Adrenal gland (tissue), 9 donors: ENCODE measurements at regions not wholly inside any gene's neighbourhood (a gene's known extent, or its start where the extent isn't known, plus 50 kb on each side); places are given as distances from the start of the nearest gene placed in this dataset.

Experiments
- DNase-seq, 7 donors: peaks; one replicate each; pipeline ENCODE4 v3.0.0-alpha.2; 2019 to 2020
- H3K27ac ChIP-seq, 5 donors: fragments of 200-600 bp; sonication (generic) in 4 of 5; 1 replicate in 3 of 5; 2 replicates in 2 of 5; pipeline versions ENCODE4 v1.5.1 to v1.8.0; 2016 to 2020; ENCODE audit warnings: mild to moderate bottlenecking in 1 of 5
- H3K27me3 ChIP-seq: fragments of 200-600 bp; 2 replicates; pipeline ENCODE4 v1.8.0; 2021
- H3K36me3 ChIP-seq, 2 donors: fragments of 200-600 bp; replicated peaks in 1 of 2; 1 replicate in 1 of 2; 2 replicates in 1 of 2; pipeline versions ENCODE4 v1.5.1 to v1.8.0; 2018 to 2022
- H3K4me1 ChIP-seq, 2 donors: fragments of 200-600 bp; replicated peaks in 1 of 2; 1 replicate in 1 of 2; 2 replicates in 1 of 2; pipeline versions ENCODE4 v1.5.1 to v1.8.0; 2018 to 2021
- H3K4me3 ChIP-seq, 4 donors: fragments of 200-600 bp; sonication (generic) in 3 of 4; one replicate each; pipeline ENCODE4 v1.5.1; 2016 to 2018
- H3K9me3 ChIP-seq, 3 donors: fragments of 200-600 bp; sonication (generic) in 1 of 3; replicated peaks in 1 of 3; 1 replicate in 2 of 3; 2 replicates in 1 of 3; pipeline versions ENCODE4 v1.5.1 to v1.8.0; 2016 to 2021
- POLR2A ChIP-seq, 2 donors: fragments of 450-650 bp; IDR thresholded peaks; one replicate each; pipeline ENCODE4 v1.6.1; 2017; ENCODE audit warnings: antibody characterized with exemption in 2 of 2, mild to moderate bottlenecking in 2 of 2, moderate library complexity in 1 of 2
- WGBS, 4 donors: extraction: QIAGEN DNeasy Blood & Tissue Kit in 2 of 4; methylation state at CpG; one replicate each; pipeline versions ENCODE4 v1.1.5 to v1.1.7; 2013 to 2017; 5-methylcytosine and 5-hydroxymethylcytosine counted together
- intact Hi-C, 2 donors: fragments of 100-400 bp; cut with DNase I; formaldehyde crosslinking; loops; one replicate each; pipeline versions ENCODE4 v1.14.1 to v1.15.0; 2022 to 2023
- TF ChIP-seq, protein P1 (sequence below), 6 experiments: fragments of 450-650 bp in 4 of 6; fragments of 200-600 bp in 2 of 6; sonication (generic) in 1 of 6; IDR thresholded peaks; 1 replicate in 5 of 6; 2 replicates in 1 of 6; pipeline versions ENCODE4 v1.5.1 to v1.8.0; 2016 to 2021; ENCODE audit warnings: antibody characterized with exemption in 6 of 6, mild to moderate bottlenecking in 2 of 6, moderate library complexity in 1 of 6
- donor health status: healthy with polysubstance abuse.
- donor health status: Bipolar disorder and iron deficiency.
- donor health status: DM: yes; HTN: yes; CAD: no.
- donor health status: DM: no; HTN: no; CAD: no.
- donor health status: DM: no; HTN: no; CAD: no.

- TF ChIP-seq POLR2A (IDR thresholded peaks at IDR 0.05): no peak
- TF ChIP-seq, protein P1, sequence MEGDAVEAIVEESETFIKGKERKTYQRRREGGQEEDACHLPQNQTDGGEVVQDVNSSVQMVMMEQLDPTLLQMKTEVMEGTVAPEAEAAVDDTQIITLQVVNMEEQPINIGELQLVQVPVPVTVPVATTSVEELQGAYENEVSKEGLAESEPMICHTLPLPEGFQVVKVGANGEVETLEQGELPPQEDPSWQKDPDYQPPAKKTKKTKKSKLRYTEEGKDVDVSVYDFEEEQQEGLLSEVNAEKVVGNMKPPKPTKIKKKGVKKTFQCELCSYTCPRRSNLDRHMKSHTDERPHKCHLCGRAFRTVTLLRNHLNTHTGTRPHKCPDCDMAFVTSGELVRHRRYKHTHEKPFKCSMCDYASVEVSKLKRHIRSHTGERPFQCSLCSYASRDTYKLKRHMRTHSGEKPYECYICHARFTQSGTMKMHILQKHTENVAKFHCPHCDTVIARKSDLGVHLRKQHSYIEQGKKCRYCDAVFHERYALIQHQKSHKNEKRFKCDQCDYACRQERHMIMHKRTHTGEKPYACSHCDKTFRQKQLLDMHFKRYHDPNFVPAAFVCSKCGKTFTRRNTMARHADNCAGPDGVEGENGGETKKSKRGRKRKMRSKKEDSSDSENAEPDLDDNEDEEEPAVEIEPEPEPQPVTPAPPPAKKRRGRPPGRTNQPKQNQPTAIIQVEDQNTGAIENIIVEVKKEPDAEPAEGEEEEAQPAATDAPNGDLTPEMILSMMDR (IDR thresholded peaks at IDR 0.05): no peak
- DNase-seq: no peak
- H3K4me1 ChIP-seq: peaks cover 4 to 13% of the 10 kb centered on the region in 2 donors
- no peak overlapping the region for H3K4me3 ChIP-seq
- no peaks in the 10 kb centered on the region for H3K9me3 ChIP-seq
- no peak overlapping the region for H3K27ac ChIP-seq
- no peaks in the 10 kb centered on the region for H3K27me3 ChIP-seq
- H3K36me3 ChIP-seq: no peaks in the 10 kb centered on the region
- 84 to 94% (median 88%) methylated on average over 4 of the region's 4 CpGs for WGBS, 4 donors
- intact Hi-C loops: no loop called here
Measured at GRCh38 chr5:56306433-56307150, 73.5 kb upstream of the ANKRD55 start.

- no peak for TF ChIP-seq POLR2A (IDR thresholded peaks at IDR 0.05)
- TF ChIP-seq, protein P1 (IDR thresholded peaks at IDR 0.05): no peak
- WGBS, 4 donors: 60 to 85% (median 71%) methylated on average over 4 of the region's 4 CpGs
- Histone ChIP-seq H3K9me3 (no peaks in the 10 kb centered on the region), H3K27ac (no peak overlapping the region), H3K36me3 (no peaks in the 10 kb centered on the region), H3K4me1 (peaks cover under 1 to 2% of the 10 kb centered on the region in 2 donors), H3K27me3 (no peaks in the 10 kb centered on the region), H3K4me3 (no peak overlapping the region)
- no peak for DNase-seq
- intact Hi-C loops: no loop called here
Measured at GRCh38 chr5:56305001-56305950, 72.1 kb upstream of the ANKRD55 start.

- Histone ChIP-seq H3K36me3 (no peaks in the 10 kb centered on the region), H3K27me3 (no peaks in the 10 kb centered on the region), H3K27ac (no peak overlapping the region), H3K4me3 (no peak overlapping the region), H3K4me1 (no peaks in the 10 kb centered on the region), H3K9me3 (no peaks in the 10 kb centered on the region)
- DNase-seq: no peak
- TF ChIP-seq, protein P1 (IDR thresholded peaks at IDR 0.05): no peak
- TF ChIP-seq POLR2A (IDR thresholded peaks at IDR 0.05): no peak
- 95 to 98% (median 97%) methylated on average over 5 of the region's 5 CpGs for WGBS, 4 donors
- intact Hi-C loops: no loop called here
Measured at GRCh38 chr5:56303511-56303910, 70.4 kb upstream of the ANKRD55 start.

DNA sequence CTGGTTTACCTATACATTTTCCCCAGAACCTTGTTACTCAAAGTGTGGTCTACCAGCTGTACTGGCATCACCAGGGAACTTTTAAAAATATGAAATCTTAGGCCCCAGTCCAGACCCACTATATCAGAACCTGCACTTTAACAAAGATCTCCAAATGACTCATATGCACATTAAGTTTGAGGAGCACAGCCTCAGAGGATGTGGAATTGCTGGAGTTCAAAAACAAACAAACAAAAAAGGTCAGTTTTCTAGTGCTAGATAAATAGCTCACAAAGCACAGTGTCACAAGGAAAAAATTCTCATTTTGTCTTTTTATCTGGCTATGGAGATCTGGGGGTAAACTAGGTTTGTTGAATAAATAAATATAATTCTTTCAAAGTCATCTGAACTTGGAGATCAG lies 68.9 kb upstream of the ANKRD55 start:
- H3K4me1 ChIP-seq: no peaks in the 10 kb centered on the region
- H3K4me3 ChIP-seq: no peak overlapping the region
- no peaks in the 10 kb centered on the region for H3K9me3 ChIP-seq
- intact Hi-C loops: no loop called here
- no peaks in the 10 kb centered on the region for H3K36me3 ChIP-seq
- no peak overlapping the region for H3K27ac ChIP-seq
- H3K27me3 ChIP-seq: no peaks in the 10 kb centered on the region
- DNase-seq: no peak
- TF ChIP-seq, protein P1 (IDR thresholded peaks at IDR 0.05): no peak
- TF ChIP-seq POLR2A (IDR thresholded peaks at IDR 0.05): no peak
